NB4 (cell line): ENCODE measurements at regions not wholly inside any gene's neighbourhood (a gene's known extent, or its start where the extent isn't known, plus 50 kb on each side); places are given as distances from the start of the nearest gene placed in this dataset.
"Not testable (repeated sequence)": the region's sequence is repeated elsewhere in the genome, so short reads cannot be mapped to it uniquely, and the experiment has no call there.

Experiments
- DNase-seq: peaks from one replicate; pipeline ENCODE4 v3.0.0; 2010; ENCODE audit warnings: low read depth
- H3K4me3 ChIP-seq: one replicate; pipeline ENCODE4 v1.5.1; 2011; ENCODE audit warnings: mild to moderate bottlenecking, low read depth, low read length, moderate library complexity
- MYC ChIP-seq: IDR thresholded peaks from 2 replicates; pipeline ENCODE4 v1.6.1; 2011; ENCODE audit warnings: low read depth, low read length
- POLR2A ChIP-seq: IDR thresholded peaks from 2 replicates; pipeline ENCODE4 v1.6.1; 2011; ENCODE audit warnings: mild to moderate bottlenecking; ENCODE audit not compliant: insufficient read length; ENCODE audit errors: extremely low read depth
- TF ChIP-seq, protein P1 (sequence below): IDR thresholded peaks from one replicate; pipeline ENCODE4 v1.5.1; 2012; ENCODE audit warnings: low read depth, low read length
- TF ChIP-seq, protein P2 (sequence below): IDR thresholded peaks from 2 replicates; pipeline ENCODE4 v1.6.1; 2011; ENCODE audit warnings: low read depth, low read length

DNA sequence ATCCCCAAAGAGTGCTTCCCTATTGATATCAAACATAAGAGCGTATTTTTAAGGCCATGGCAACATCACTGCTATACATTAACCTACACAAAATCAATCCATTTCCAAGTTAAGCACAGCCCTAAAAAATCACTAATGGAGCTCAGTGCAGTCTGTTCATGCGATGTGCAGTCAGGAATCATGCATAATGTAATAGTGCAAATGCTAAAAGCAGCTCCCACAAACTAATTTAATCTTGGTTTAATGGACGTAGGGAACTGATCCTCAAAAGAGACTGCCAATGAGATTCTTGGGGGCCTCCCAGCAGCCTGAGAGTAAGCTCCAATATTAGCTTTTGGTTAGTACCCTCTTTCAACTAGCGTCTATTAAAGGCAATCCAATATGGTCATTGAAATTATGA is 245.9 kb downstream of the TOX3 start:
- TF ChIP-seq, protein P1, sequence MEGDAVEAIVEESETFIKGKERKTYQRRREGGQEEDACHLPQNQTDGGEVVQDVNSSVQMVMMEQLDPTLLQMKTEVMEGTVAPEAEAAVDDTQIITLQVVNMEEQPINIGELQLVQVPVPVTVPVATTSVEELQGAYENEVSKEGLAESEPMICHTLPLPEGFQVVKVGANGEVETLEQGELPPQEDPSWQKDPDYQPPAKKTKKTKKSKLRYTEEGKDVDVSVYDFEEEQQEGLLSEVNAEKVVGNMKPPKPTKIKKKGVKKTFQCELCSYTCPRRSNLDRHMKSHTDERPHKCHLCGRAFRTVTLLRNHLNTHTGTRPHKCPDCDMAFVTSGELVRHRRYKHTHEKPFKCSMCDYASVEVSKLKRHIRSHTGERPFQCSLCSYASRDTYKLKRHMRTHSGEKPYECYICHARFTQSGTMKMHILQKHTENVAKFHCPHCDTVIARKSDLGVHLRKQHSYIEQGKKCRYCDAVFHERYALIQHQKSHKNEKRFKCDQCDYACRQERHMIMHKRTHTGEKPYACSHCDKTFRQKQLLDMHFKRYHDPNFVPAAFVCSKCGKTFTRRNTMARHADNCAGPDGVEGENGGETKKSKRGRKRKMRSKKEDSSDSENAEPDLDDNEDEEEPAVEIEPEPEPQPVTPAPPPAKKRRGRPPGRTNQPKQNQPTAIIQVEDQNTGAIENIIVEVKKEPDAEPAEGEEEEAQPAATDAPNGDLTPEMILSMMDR, result no peak
- TF ChIP-seq MYC (no peak), POLR2A (no peak)
- TF ChIP-seq, protein P2, sequence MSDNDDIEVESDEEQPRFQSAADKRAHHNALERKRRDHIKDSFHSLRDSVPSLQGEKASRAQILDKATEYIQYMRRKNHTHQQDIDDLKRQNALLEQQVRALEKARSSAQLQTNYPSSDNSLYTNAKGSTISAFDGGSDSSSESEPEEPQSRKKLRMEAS, result no peak
- H3K4me3 ChIP-seq, result no peak overlapping the region
- no peak for DNase-seq

GRCh38 chr16:52298769-52299168 is 248.2 kb downstream of the TOX3 start:
- no peak for DNase-seq
- TF ChIP-seq MYC (no peak), POLR2A (no peak)
- TF ChIP-seq, protein P2, result no peak
- TF ChIP-seq, protein P1, result no peak
- no peak overlapping the region for H3K4me3 ChIP-seq

- not testable (repeated sequence) for DNase-seq, H3K4me3 ChIP-seq
Measured at GRCh38 chr16:52296706-52297315, 250.1 kb downstream of the TOX3 start.

DNA sequence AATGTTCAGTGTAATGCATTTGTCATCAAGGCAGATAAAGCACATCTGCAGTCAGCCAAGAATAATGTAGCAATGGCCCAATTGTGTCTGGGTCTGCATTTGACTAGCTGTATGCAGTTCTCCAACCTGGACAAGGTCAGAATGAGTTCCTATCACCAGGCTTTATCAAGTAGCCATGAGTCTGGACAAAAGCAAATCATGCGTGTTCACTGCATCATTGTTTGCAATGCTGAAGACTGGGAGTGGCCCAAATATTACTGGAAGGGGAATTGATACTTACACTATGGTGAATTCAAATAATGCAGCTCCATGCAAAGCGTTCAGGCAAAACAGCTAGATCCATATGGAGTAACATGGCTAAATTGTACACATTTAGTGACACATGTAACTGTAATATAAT is 250.9 kb downstream of the TOX3 start:
- DNase-seq, result no peak
- no peak for TF ChIP-seq POLR2A
- TF ChIP-seq, protein P2, result no peak
- TF ChIP-seq, protein P1, result no peak
- TF ChIP-seq MYC, result no peak
- no peak overlapping the region for H3K4me3 ChIP-seq

- DNase-seq, result no peak
- H3K4me3 ChIP-seq, result no peak overlapping the region
- TF ChIP-seq MYC, result no peak
- no peak for TF ChIP-seq POLR2A
Measured at GRCh38 chr16:52294660-52295059, 252.3 kb downstream of the TOX3 start.

GRCh38 chr16:52293204-52293603 is 253.7 kb downstream of the TOX3 start:
- no peak for DNase-seq
- no peak overlapping the region for H3K4me3 ChIP-seq
- TF ChIP-seq POLR2A, result no peak
- TF ChIP-seq, protein P2, result no peak

DNA sequence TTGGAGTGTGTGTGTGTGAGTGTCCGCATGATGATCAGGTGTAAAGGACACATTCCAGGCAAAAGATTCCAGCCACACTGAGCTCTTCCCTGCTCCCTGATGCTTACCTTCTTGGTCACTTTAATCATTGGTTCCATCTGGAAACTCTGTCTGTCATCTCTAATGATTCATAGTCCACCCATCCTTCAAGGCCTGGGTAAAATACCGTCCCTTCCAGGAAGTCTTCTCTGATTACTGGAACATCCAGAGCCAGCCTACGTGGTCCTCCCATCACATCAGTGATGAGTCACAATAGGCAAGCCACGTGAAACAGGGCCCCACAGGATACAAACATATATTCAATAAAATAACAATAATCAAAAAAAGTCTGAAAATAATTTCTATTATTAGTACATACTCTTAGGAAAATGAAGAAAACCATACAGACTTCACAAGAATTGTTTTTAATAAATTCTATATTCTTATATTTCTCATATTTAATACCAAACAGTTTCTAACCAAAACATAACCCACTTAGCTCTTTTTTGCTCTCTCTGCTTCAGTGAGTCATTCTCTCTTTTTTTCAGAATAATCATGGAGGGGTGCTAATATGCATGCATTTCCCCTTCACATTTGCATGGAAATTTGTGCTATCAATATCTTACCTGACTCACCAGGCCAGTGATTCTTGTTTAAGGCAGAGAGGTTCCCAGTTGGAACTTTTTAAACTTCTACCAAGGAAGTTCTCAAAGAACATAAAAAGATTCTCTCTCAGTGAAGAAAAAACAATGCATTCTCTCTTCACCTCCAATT is 263.2 kb downstream of the TOX3 start:
- TF ChIP-seq MYC (no peak), POLR2A (no peak)
- TF ChIP-seq, protein P2, result no peak
- TF ChIP-seq, protein P1, result no peak
- no peak overlapping the region for H3K4me3 ChIP-seq
- no peak for DNase-seq
